Epithelial cell of esophagus (primary cell): ENCODE measurements at regions not wholly inside any gene's neighbourhood (a gene's known extent, or its start where the extent isn't known, plus 50 kb on each side); places are given as distances from the start of the nearest gene placed in this dataset.

Experiments
- DNase-seq: peaks from one replicate; pipeline ENCODE4 v3.0.0; 2010; ENCODE audit warnings: low read depth
- H3K4me3 ChIP-seq: 2 replicates; pipeline ENCODE4 v1.5.1; 2011; ENCODE audit warnings: mild to moderate bottlenecking, low read length, control low read depth
- TF ChIP-seq, protein P1 (sequence below): IDR thresholded peaks from 2 replicates; pipeline ENCODE4 v1.5.1; 2011; ENCODE audit warnings: low read depth, mild to moderate bottlenecking, low read length, control low read depth, inconsistent platforms; ENCODE audit not compliant: insufficient read depth; ENCODE audit errors: missing control alignments

- no peak for DNase-seq
- TF ChIP-seq, protein P1, sequence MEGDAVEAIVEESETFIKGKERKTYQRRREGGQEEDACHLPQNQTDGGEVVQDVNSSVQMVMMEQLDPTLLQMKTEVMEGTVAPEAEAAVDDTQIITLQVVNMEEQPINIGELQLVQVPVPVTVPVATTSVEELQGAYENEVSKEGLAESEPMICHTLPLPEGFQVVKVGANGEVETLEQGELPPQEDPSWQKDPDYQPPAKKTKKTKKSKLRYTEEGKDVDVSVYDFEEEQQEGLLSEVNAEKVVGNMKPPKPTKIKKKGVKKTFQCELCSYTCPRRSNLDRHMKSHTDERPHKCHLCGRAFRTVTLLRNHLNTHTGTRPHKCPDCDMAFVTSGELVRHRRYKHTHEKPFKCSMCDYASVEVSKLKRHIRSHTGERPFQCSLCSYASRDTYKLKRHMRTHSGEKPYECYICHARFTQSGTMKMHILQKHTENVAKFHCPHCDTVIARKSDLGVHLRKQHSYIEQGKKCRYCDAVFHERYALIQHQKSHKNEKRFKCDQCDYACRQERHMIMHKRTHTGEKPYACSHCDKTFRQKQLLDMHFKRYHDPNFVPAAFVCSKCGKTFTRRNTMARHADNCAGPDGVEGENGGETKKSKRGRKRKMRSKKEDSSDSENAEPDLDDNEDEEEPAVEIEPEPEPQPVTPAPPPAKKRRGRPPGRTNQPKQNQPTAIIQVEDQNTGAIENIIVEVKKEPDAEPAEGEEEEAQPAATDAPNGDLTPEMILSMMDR, result no peak
- H3K4me3 ChIP-seq, result no peak overlapping the region
These were observed 209.1 kb upstream of the SLC7A11 start for GRCh38 chr4:138451276-138451663.

GRCh38 chr4:138450546-138451275 is 208.6 kb upstream of the SLC7A11 start:
- TF ChIP-seq, protein P1, result no peak
- no peak overlapping the region for H3K4me3 ChIP-seq
- no peak for DNase-seq

GRCh38 chr4:138449938-138450337 is 207.8 kb upstream of the SLC7A11 start:
- no peak overlapping the region for H3K4me3 ChIP-seq
- no peak for DNase-seq
- TF ChIP-seq, protein P1, result no peak

- no peak overlapping the region for H3K4me3 ChIP-seq
- no peak for DNase-seq
- TF ChIP-seq, protein P1, result no peak
These were observed 206.0 kb upstream of the SLC7A11 start for GRCh38 chr4:138448169-138448568.

DNA sequence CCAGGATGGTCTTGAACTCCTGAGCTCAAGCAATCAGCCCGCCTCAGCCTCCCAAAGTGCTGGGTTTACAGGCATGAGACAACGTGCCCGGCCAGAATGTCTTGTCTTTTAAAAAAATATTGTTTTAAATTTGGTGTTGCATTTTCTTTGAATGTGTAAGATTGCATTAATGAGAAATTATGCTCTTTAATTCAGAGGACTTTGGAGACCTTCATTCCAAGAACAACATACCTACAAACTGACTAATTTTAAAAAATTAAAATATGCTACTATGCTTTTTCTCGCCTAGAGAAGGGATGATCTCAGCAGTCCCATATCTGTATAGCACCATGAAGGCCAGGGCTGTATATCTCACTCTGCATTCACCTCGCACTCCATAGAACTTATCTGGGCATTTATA is 204.3 kb upstream of the SLC7A11 start:
- TF ChIP-seq, protein P1, result no peak

GRCh38 chr4:138445098-138445497 is 202.9 kb upstream of the SLC7A11 start:
- DNase-seq, result no peak
- TF ChIP-seq, protein P1, result no peak
- no peak overlapping the region for H3K4me3 ChIP-seq

More for the DNA sequence above, 204.3 kb upstream of the SLC7A11 start:
- DNase-seq, result no peak
- no peak overlapping the region for H3K4me3 ChIP-seq

- no peak overlapping the region for H3K4me3 ChIP-seq
- TF ChIP-seq, protein P1, result no peak
- no peak for DNase-seq
These were observed 202.1 kb upstream of the SLC7A11 start for GRCh38 chr4:138444260-138444659.
